ENCODE measurements at regions not wholly inside any gene's neighbourhood (a gene's known extent, or its start where the extent isn't known, plus 50 kb on each side); places are given as distances from the start of the nearest gene placed in this dataset.

DNA sequence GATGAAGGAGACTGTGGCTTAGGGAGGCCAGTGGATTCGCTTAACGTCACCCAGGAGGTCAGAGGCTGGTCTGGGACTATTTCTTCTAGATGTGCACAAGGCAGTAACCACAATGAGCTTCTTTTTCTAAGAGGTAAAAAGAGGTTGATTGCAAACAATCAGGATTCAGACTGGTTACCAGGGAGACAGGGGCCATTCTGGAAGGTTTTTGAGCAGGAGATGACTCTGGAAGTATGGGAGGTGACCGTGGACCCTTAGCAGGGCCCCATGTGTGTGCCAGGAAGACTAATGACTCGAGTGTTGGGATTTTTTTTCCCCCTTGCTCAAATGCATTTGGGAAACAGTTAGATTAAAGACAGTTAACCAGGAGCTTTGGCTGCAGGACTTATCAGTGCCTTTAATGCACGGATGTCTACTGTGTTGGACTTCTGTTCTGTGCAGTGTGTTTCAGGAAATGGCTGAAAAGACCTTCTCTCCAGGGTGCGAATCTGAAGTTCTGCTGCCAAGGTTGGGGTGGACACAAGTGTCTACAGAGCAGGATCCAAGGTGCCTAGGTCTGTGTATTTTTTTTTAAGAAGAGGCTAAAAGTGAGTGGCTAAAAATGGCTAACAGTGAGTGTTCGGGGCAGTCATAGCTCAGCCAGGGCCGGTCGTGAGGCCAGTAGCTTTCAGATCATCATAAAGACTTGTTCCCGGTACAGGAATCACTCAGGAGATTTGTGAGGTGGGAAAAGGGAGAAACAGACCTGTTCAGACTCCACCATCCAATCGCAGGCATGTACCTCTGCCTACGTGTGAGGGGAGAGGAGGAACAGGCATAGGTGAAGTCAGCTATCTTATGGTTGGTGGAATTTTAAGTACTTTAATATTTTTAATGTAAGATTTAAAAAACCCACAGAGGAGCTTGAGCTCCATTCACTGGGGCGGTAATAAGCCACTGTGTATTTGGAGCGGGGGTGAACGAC lies 82.3 kb upstream of the CIBAR2 start:
- TF ChIP-seq POLR2AphosphoS5 (IDR thresholded peaks at IDR 0.05; ENCODE audit: borderline replicate concordance, low read depth, low read length) (no peak), EZH2 (IDR thresholded peaks at IDR 0.05) (no peak), FOXP2 (optimal IDR thresholded peaks at IDR 0.05; ENCODE audit: control extremely low read depth, extremely low read length, insufficient read depth) (no peak)
